ENCODE measurements at regions not wholly inside any gene's neighbourhood (a gene's known extent, or its start where the extent isn't known, plus 50 kb on each side); places are given as distances from the start of the nearest gene placed in this dataset.
"Not testable (repeated sequence)": the region's sequence is repeated elsewhere in the genome, so short reads cannot be mapped to it uniquely, and the experiment has no call there.

DNA sequence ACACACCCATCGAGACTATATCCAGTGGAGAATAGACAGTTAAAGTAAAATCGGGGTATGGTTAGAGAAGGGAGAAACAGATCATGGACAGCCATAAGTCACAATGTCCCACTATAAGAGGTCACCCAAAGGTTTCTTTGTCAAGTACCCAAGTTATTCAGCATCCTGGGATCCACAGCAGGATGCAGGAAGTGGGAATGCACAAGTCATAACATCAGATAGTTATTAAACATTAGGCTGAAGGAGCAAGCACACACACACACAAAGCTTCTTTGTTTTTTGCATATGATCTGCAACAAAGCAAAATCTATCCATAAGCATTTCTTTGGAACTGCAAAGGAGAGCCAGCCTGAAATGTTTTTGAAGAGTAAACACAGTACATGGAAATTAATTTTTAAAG lies 111.6 kb downstream of the NOC3L start:
- TF ChIP-seq CTCF (IDR thresholded peaks at IDR 0.05) = no peak
- ATAC-seq (ENCODE audit: low FRiP score) = no peak
- no peak for DNase-seq (ENCODE audit: low spot score)

- no peak for TF ChIP-seq CTCF (IDR thresholded peaks at IDR 0.05)
- DNase-seq (ENCODE audit: low spot score) = no peak
- no peak for ATAC-seq (ENCODE audit: low FRiP score)
Observed at GRCh38 chr10:94251568-94251967, 111.2 kb downstream of the NOC3L start.

- not testable (repeated sequence) for DNase-seq (ENCODE audit: low spot score); ATAC-seq (ENCODE audit: low FRiP score)
Observed at GRCh38 chr10:94257407-94257806, 105.3 kb downstream of the NOC3L start.

DNA sequence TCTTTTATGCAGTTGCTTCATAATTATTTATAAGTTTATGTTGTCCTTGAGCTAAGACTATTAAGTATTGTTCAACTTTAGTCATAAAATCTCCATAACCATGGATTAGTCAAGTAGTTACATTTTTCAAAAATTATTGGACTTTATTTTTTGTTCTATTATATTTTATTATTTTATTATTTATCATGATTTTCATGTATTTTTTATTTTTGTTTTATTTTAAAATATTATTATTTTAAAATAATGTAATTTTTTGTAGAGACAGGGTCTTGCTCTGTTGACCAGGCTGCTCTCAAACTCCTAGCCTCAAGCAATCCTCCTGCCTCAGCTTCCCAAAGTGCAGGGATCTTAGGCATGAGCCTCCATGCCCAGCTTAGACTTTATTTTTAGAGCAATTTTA lies 102.3 kb downstream of the NOC3L start:
- ATAC-seq (ENCODE audit: low FRiP score) = no peak
- no peak for TF ChIP-seq CTCF (IDR thresholded peaks at IDR 0.05)
- no peak for DNase-seq (ENCODE audit: low spot score)

DNA sequence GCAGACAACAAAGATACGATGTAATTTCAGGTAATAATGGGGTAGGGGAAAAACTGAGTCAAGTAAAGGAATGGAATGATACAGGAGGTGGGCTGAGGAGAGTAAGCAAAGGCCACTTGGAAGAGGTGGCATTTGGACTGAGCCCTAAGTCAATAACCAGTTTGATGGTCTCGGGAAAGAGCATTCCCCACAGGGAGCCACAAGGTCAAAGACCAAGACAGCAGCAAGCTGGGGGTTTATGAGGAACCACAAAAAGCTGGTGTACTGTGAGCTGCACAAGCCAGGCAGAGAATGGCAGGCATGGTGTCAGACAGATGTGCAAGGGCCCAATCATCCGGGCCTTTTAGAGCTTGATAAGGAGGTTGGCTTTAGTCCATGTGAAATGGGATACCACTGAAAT lies 98.7 kb downstream of the NOC3L start:
- no peak for TF ChIP-seq CTCF (IDR thresholded peaks at IDR 0.05)
- no peak for ATAC-seq (ENCODE audit: low FRiP score)

DNA sequence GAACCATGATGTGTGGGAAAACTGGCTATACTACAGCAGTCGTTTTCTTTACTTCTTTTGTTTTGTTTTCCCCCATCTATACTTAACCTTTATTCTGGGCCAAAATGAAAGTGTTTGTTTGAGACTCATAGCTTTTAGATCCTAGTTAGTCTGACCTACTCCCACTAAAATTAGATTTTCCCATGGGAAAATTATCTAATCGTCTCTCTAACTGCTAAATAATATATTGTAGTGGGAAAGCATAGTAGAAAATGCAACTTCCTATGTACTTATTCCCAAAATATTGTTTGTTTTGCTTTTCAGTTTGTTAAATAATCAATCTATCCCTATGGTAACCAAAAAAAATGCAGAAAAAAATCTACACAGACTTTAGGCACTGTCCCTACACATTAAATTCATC lies 96.6 kb downstream of the NOC3L start:
- TF ChIP-seq CTCF (IDR thresholded peaks at IDR 0.05) = no peak
- DNase-seq (ENCODE audit: low spot score) (no peak), ATAC-seq (ENCODE audit: low FRiP score) (no peak)

More for the DNA sequence above, 98.7 kb downstream of the NOC3L start:
- DNase-seq (ENCODE audit: low spot score) = no peak

- no peak for TF ChIP-seq CTCF (IDR thresholded peaks at IDR 0.05)
- no peak for DNase-seq (ENCODE audit: low spot score)
- ATAC-seq (ENCODE audit: low FRiP score) = no peak
Observed at GRCh38 chr10:94268652-94269051, 94.1 kb downstream of the NOC3L start.

Data from omental fat pad (tissue), 3 donors.